B cell (primary cell): ENCODE measurements at regions not wholly inside any gene's neighbourhood (a gene's known extent, or its start where the extent isn't known, plus 50 kb on each side); places are given as distances from the start of the nearest gene placed in this dataset.

Source experiments
- ATAC-seq: fragments of 200-7000 bp; cut with Tn5 transposase; one replicate; pipeline ENCODE4 v1.10.0; 2021; ENCODE audit warnings: low read depth, mild to moderate bottlenecking, moderate number of reproducible peaks, moderate library complexity
- CTCF ChIA-PET: fragments of 350-600 bp; sonication (Branson Sonifier 250); formaldehyde crosslinking; loops from one replicate; lab custom pipeline; 2021; ENCODE audit warnings: antibody characterized with exemption, inconsistent platforms; lab: Charles Lee
- POLR2A ChIA-PET: fragments of 350-600 bp; sonication (Branson Sonifier 250); formaldehyde crosslinking; loops from one replicate; lab custom pipeline; 2021; ENCODE audit warnings: antibody characterized with exemption; lab: Charles Lee
- DNase-seq: peaks from one replicate; pipeline ENCODE4 v3.0.0; 2013
- H2AFZ ChIP-seq: 2 replicates; pipeline ENCODE4 v1.6.1; 2012; ENCODE audit warnings: mild to moderate bottlenecking, low read depth, low read length; ENCODE audit not compliant: insufficient read depth, poor library complexity, severe bottlenecking
- H3K27ac ChIP-seq, 2 donors: 1 replicate in 1 of 2; 2 replicates in 1 of 2; pipeline ENCODE4 v1.5.1; 2012 to 2013; ENCODE audit warnings: low read length in 2 of 2, mild to moderate bottlenecking in 2 of 2, moderate library complexity in 1 of 2
- H3K27me3 ChIP-seq, 4 experiments: fragments of 200-600 bp in 1 of 4; sonication (generic) in 1 of 4; replicated peaks in 1 of 4; 1 replicate in 2 of 4; 2 replicates in 2 of 4; pipeline versions ENCODE4 v1.6.1 to v1.7.0; 2013 to 2016; ENCODE audit warnings: low read length in 3 of 4, mild to moderate bottlenecking in 2 of 4, mixed read lengths in 1 of 4, moderate library complexity in 1 of 4; ENCODE audit not compliant: insufficient read depth in 4 of 4, control insufficient read depth in 3 of 4; ENCODE audit errors: control extremely low read depth in 1 of 4
- H3K36me3 ChIP-seq, 2 experiments: replicated peaks in 1 of 2; 1 replicate in 1 of 2; 2 replicates in 1 of 2; pipeline versions ENCODE4 v1.6.1 to v1.7.1; 2013; ENCODE audit warnings: low read length in 1 of 2; ENCODE audit not compliant: insufficient read depth in 2 of 2, control insufficient read depth in 1 of 2; ENCODE audit errors: control extremely low read depth in 1 of 2, extremely low read depth in 1 of 2
- H3K4me1 ChIP-seq, 2 donors: fragments of 200-600 bp in 1 of 2; sonication (generic) in 1 of 2; 1 replicate in 1 of 2; 2 replicates in 1 of 2; pipeline versions ENCODE4 v1.5.1 to v1.6.1; 2013 to 2017; ENCODE audit warnings: low read length in 2 of 2; ENCODE audit not compliant: control insufficient read depth in 2 of 2, insufficient read depth in 2 of 2
- H3K4me2 ChIP-seq: replicated peaks from 2 replicates; pipeline ENCODE3; 2012; ENCODE audit warnings: mild to moderate bottlenecking, low read depth, low read length; ENCODE audit not compliant: poor library complexity, severe bottlenecking
- H3K4me3 ChIP-seq, 5 experiments: fragments of 200-600 bp in 1 of 5; sonication (generic) in 1 of 5; 1 replicate in 3 of 5; 2 replicates in 2 of 5; pipeline versions ENCODE4 v1.5.1 to v1.7.0; 2011 to 2016; ENCODE audit warnings: low read length in 4 of 5, mild to moderate bottlenecking in 4 of 5, low read depth in 2 of 5, control low read depth in 1 of 5, moderate library complexity in 1 of 5; ENCODE audit not compliant: insufficient read depth in 1 of 5; ENCODE audit errors: control extremely low read depth in 1 of 5, extremely low read depth in 1 of 5
- H3K79me2 ChIP-seq: fragments of 200-600 bp; sonication (generic); one replicate; pipeline ENCODE4 v1.6.0; 2016; ENCODE audit warnings: low read length; ENCODE audit not compliant: control insufficient read depth, insufficient read depth
- H3K9ac ChIP-seq: fragments of 200-600 bp; sonication (generic); 2 replicates; pipeline ENCODE4 v1.6.1; 2017; ENCODE audit warnings: mild to moderate bottlenecking, low read length, moderate library complexity
- H3K9me3 ChIP-seq, 3 donors: one replicate each; pipeline versions ENCODE4 v1.6.1 to v1.7.1; 2013; ENCODE audit warnings: low read length in 2 of 3; ENCODE audit not compliant: control insufficient read depth in 2 of 3, insufficient read depth in 1 of 3; ENCODE audit errors: control extremely low read depth in 1 of 3
- H4K20me1 ChIP-seq: 2 replicates; pipeline ENCODE4 v1.6.0; 2012; ENCODE audit warnings: mild to moderate bottlenecking, low read length; ENCODE audit not compliant: insufficient read depth, control insufficient read depth, poor library complexity, severe bottlenecking
- H3K27ac Mint-ChIP-seq: one replicate; pipeline ENCODE4 v1.8.0; 2021; ENCODE audit warnings: mixed read lengths
- H3K27me3 Mint-ChIP-seq: one replicate; pipeline ENCODE4 v1.8.0; 2021; ENCODE audit warnings: mixed read lengths
- H3K4me1 Mint-ChIP-seq: one replicate; pipeline ENCODE4 v1.8.0; 2021; ENCODE audit warnings: mixed read lengths
- H3K4me3 Mint-ChIP-seq: one replicate; pipeline ENCODE4 v1.8.0; 2021; ENCODE audit warnings: mixed read lengths
- H3K9me3 Mint-ChIP-seq: one replicate; pipeline ENCODE4 v1.8.0; 2022; ENCODE audit warnings: mixed read lengths; ENCODE audit not compliant: insufficient read depth
- CTCF ChIP-seq: fragments of 200-600 bp; IDR thresholded peaks from one replicate; pipeline ENCODE4 v1.8.0; 2022; ENCODE audit warnings: antibody characterized with exemption, mild to moderate bottlenecking
- EZH2 ChIP-seq: IDR thresholded peaks from 2 replicates; pipeline ENCODE4 v1.6.1; 2012; ENCODE audit warnings: borderline replicate concordance, low read depth, mild to moderate bottlenecking, moderate library complexity, low read length; ENCODE audit not compliant: insufficient read depth, poor library complexity, severe bottlenecking
- WGBS: methylation state at CpG from one replicate; pipeline ENCODE4 v1.1.5; 2013; ENCODE audit warnings: missing lambda C conversion rate; ENCODE audit not compliant: insufficient coverage; 5-methylcytosine and 5-hydroxymethylcytosine counted together
- intact Hi-C: fragments of 100-400 bp; cut with micrococcal nuclease; formaldehyde crosslinking; loops from one replicate; pipeline ENCODE4 v1.10.0; 2022

- CTCF ChIA-PET, result no interaction called here
- intact Hi-C loops, result no loop called here
- Histone ChIP-seq H3K4me2 (no peak overlapping the region), H3K27ac (no peak overlapping the region), H4K20me1 (no peaks in the 10 kb centered on the region), H3K4me1 (no peaks in the 10 kb centered on the region), H3K36me3 (peaks cover 0 to 12% of the 10 kb centered on the region in 2 experiments), H3K9me3 (no peaks in the 10 kb centered on the region), H3K4me3 (no peak overlapping the region), H3K79me2 (no peaks in the 10 kb centered on the region), H3K27me3 (no peaks in the 10 kb centered on the region), H2AFZ (no peak overlapping the region), H3K9ac (no peak overlapping the region)
- Mint-ChIP-seq H3K27ac (no peak overlapping the region), H3K4me3 (no peak overlapping the region), H3K27me3 (no peaks in the 10 kb centered on the region), H3K4me1 (no peaks in the 10 kb centered on the region), H3K9me3 (no peaks in the 10 kb centered on the region)
- ATAC-seq (no peak), DNase-seq (no peak)
- 92% methylated on average over 15 of the region's 20 CpGs for WGBS
- POLR2A ChIA-PET, result no interaction called here
- TF ChIP-seq EZH2 (no peak), CTCF (no peak)
These were observed 171.0 kb downstream of the KATNIP start for GRCh38 chr16:27720731-27721530.

GRCh38 chr16:27721531-27722181, 171.7 kb downstream of the KATNIP start:
- CTCF ChIA-PET, result no interaction called here
- TF ChIP-seq CTCF (no peak), EZH2 (no peak)
- WGBS, result 97% methylated on average over 9 of the region's 10 CpGs
- no peak for DNase-seq
- POLR2A ChIA-PET, result no interaction called here
- ATAC-seq, result no peak
- intact Hi-C loops, result no loop called here
- Mint-ChIP-seq H3K27ac (no peak overlapping the region), H3K27me3 (no peaks in the 10 kb centered on the region), H3K4me3 (no peak overlapping the region), H3K9me3 (no peaks in the 10 kb centered on the region), H3K4me1 (no peaks in the 10 kb centered on the region)
- Histone ChIP-seq H3K27ac (no peak overlapping the region), H3K4me3 (no peak overlapping the region), H3K4me1 (no peaks in the 10 kb centered on the region), H3K36me3 (peaks cover 0 to 12% of the 10 kb centered on the region in 2 experiments), H3K79me2 (no peaks in the 10 kb centered on the region), H3K9ac (no peak overlapping the region), H3K4me2 (no peak overlapping the region), H3K9me3 (no peaks in the 10 kb centered on the region), H2AFZ (no peak overlapping the region), H3K27me3 (no peaks in the 10 kb centered on the region), H4K20me1 (no peaks in the 10 kb centered on the region)
